M059J (cell line): ENCODE measurements at regions not wholly inside any gene's neighbourhood (a gene's known extent, or its start where the extent isn't known, plus 50 kb on each side); places are given as distances from the start of the nearest gene placed in this dataset.
"Not testable (repeated sequence)": the region's sequence is repeated elsewhere in the genome, so short reads cannot be mapped to it uniquely, and the experiment has no call there.

Experiments
- DNase-seq: peaks from one replicate; pipeline ENCODE4 v3.0.0-alpha.2; 2012; ENCODE audit warnings: low read depth

DNA sequence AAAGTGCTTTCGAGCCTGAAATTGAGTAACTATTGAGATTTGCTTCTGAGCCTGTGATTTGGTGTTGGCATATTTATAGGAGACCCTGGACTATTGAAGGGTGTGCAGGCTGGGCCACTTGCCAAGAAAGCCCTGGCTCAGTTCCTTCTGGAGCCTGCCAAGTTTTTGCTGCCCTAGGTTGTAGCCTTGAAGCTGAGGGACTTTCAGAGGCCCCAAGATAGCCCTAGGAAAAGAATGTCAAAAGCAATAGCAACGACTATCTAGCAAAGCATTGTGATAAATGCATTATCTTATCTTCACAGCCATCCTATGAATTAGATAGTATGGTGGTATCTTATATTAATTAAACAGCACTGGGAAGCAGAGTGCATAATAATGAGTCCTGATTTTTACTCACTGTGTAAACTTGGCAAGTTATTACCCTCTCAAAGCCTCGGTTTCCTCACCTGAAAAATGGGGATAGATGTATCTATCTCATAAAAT, 473.7 kb upstream of the PODXL start:
- peak; percentile 41 for DNase-seq

DNA sequence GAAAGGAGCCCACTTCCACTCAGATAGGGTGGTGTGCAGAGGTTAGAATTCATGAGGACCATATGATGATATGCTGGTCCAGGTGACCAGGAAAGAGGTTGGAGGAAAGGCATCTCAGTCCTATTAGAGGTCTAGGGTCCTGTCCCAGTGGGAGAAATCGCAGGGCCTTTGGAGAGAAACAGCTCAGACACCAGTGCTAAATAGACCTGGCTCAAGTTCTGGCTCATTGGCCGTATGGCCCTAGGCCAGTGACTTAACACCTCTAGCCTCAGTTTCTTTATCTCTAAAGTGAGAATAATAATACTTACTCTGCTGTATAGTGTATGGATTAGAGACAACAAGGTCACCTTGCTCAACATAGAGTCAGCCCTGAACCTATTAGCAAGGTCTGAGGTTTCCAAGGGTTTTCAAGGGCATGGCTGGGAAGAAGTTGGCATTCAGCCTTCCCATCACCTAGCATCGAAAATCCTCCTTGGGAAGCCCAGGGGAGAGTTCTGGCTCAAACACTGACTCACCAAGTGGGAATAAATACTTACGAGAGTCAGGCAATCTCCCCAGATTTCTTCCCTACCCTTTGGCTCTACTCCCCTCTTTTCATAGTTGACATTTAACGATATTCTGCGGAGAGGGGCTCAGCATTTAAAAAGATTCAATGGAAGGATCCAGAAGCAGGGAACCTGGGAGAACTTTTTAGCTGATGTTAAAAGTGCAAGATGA, 473.1 kb upstream of the PODXL start:
- DNase-seq = peak; percentile 64

DNA sequence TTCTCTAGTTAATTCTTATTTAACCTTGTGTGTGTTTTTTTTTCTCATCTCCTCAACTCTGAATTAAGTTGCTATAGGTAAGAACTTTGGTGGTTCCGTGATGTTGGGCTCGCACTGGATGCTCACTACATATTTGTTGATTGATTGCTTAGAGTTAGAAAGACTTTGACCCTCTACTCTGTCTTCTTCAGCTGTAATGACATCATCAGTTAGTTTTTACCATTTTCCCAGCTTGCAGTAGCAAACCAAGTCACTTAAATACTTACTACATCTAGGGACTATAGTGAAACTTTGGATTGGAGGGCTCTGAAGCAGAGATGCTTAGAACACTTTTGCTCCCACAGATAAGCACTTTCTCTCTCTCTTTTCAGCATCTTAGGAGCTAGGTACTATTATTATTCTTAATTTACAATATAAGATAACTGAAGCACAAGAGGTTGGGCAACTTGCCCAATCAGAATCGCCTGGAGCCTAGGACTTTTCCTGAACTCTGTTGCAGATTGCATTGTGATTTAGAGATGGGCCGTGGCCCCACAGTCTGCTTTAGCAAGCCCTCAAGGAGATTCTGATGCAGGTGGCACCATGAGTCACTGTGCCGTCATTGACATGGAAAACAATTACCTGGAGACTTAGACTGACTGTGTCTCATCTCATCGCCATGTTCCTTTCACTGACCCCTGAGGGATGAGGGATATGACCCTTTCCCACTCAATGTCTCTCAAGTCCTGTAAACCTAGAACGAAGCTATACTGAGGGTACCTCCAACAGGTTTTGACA, 471.9 kb upstream of the PODXL start:
- DNase-seq = peak; percentile 40

- no peak for DNase-seq
Measured at GRCh38 chr7:132024290-132024689, 467.9 kb upstream of the PODXL start.

GRCh38 chr7:132023466-132023865, 467.0 kb upstream of the PODXL start:
- no peak for DNase-seq

GRCh38 chr7:132022188-132022587, 465.8 kb upstream of the PODXL start:
- DNase-seq = no peak

- no peak for DNase-seq
Measured at GRCh38 chr7:132019703-132020102, 463.3 kb upstream of the PODXL start.

DNA sequence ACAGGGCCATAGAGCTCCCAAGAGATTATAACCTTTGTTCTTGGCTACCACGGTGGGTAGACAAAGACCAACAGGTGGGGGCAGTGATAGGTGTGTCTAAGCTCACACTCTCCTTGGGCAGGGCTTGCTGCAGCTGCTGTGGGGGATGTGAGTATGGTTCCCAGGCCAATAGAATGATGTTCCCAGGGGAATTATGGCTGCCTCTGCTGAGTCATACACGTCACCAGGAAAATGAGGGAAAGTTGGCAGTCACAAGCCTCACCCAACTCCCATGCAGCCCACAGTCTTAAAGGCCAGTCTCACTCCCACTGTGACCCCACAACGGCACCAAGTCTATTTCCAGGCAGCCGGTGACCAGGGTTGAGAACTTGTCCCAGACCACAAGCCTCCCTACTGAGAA, 453.4 kb upstream of the PODXL start:
- peak; percentile 67 for DNase-seq

- peak; percentile 49 for DNase-seq
Measured at GRCh38 chr7:132004529-132004928, 448.1 kb upstream of the PODXL start.

GRCh38 chr7:132002343-132002968, 446.0 kb upstream of the PODXL start:
- peak; percentile 19 for DNase-seq

GRCh38 chr7:132001146-132001545, 444.7 kb upstream of the PODXL start:
- no peak for DNase-seq

DNA sequence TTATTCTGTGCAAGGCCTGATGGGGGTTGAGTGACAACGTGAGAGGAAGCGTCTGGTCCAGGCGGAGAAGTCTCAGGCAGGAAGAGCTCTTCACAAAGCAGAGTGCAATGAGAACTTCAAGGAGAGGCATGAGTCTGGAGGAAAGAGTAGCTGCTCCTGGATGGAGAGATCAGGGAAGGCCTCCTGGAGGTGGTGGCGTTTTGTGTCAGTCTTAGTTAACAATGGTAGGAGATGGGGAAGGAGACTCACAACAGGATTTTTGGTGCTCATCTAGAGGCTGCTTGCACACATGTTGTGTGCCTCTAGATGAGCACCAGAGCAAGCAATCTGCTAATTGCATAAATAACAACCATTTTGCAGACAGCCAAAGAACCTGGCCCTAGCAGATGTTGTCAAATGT, 442.8 kb upstream of the PODXL start:
- no peak for DNase-seq

- no peak for DNase-seq
Measured at GRCh38 chr7:131995324-131995723, 438.9 kb upstream of the PODXL start.

GRCh38 chr7:131981069-131981468, 424.6 kb upstream of the PODXL start:
- not testable (repeated sequence) for DNase-seq

DNA sequence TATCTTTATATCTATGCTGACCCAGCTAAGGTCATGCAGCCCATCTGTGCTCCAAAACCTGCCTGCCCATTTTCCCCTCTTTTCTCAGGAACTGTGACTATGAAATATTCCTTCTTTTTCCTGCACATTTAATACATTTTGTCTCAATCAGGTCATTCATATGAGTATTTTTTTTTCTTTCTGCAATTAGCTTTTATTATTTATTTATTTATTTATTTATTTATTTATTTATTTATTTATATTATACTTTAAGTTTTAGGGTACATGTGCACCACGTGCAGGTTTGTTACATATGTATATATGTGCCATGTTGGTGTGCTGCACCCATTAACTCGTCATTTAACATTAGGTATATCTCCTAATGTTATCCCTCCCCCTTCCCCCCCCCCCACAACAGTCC, 421.7 kb upstream of the PODXL start:
- not testable (repeated sequence) for DNase-seq

GRCh38 chr7:131976411-131976810, 420.0 kb upstream of the PODXL start:
- DNase-seq = no peak

GRCh38 chr7:131974671-131975070, 418.2 kb upstream of the PODXL start:
- no peak for DNase-seq

- no peak for DNase-seq
Measured at GRCh38 chr7:131972251-131972650, 415.8 kb upstream of the PODXL start.

DNA sequence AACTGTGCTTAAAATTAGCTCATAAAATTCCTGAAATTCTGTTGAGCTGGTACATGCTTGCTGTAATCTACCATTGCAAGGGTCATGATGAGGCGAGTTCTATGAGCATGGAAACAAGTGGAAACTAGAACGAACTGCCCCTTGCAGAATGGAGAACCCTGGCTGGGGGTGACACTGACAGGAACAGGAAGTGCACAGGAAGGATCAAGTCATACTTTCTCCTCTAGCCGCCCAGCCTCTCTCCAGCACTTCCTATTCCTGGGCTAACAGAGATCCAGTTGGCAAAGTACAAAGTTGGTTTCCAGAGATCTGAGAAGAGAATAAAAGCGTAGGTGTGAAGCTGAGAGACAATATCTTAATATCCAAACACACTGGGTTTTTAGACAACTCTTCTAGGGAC, 414.2 kb upstream of the PODXL start:
- no peak for DNase-seq

GRCh38 chr7:131969560-131969959, 413.1 kb upstream of the PODXL start:
- DNase-seq = no peak

DNA sequence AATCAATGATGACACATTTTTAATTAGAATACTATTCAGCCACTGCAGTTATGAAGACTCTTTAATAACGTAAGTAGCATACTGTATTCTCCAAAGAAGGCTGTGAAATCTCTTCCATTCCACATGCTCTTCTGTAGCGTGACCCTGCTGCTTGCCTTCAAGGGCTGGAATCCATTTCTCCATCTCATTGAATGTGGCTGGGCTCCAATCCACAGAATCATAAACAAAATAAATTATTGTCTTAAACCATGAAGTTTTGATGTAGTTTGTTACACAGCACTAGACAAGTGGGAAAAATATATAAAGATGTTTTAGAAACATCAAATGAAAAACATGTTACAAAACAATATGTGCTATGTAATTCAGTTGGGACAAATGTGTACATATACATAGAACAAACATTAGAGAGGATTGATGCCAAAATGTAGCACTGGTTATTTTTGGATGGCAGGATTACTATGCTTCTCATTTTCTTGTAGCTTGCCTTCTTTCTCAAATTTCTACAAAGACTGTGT, 410.8 kb upstream of the PODXL start:
- DNase-seq = no peak

- no peak for DNase-seq
Measured at GRCh38 chr7:131964203-131964602, 407.8 kb upstream of the PODXL start.
